Lower lobe of right lung (tissue), 2 donors: ENCODE measurements at regions not wholly inside any gene's neighbourhood (a gene's known extent, or its start where the extent isn't known, plus 50 kb on each side); places are given as distances from the start of the nearest gene placed in this dataset.
"Not testable (repeated sequence)": the region's sequence is repeated elsewhere in the genome, so short reads cannot be mapped to it uniquely, and the experiment has no call there.

Experiments used
- ATAC-seq, 2 donors: fragments of 200-7000 bp; cut with Tn5 transposase; one replicate each; pipeline ENCODE4 v1.9.1; 2020 to 2022; ENCODE audit warnings: mild to moderate bottlenecking in 2 of 2, moderate library complexity in 2 of 2
- DNase-seq: peaks from one replicate; pipeline ENCODE4 v3.0.0-alpha.2; 2020
- H3K27ac ChIP-seq: fragments of 200-600 bp; one replicate; pipeline ENCODE4 v1.8.0; 2022
- H3K27me3 ChIP-seq: fragments of 200-600 bp; one replicate; pipeline ENCODE4 v1.8.0; 2022; ENCODE audit warnings: low read depth
- H3K36me3 ChIP-seq: fragments of 200-600 bp; one replicate; pipeline ENCODE4 v1.8.0; 2022; ENCODE audit warnings: mild to moderate bottlenecking
- H3K4me1 ChIP-seq: fragments of 200-600 bp; one replicate; pipeline ENCODE4 v1.8.0; 2022
- H3K4me3 ChIP-seq: fragments of 200-600 bp; one replicate; pipeline ENCODE4 v1.8.0; 2022; ENCODE audit warnings: mild to moderate bottlenecking
- H3K9me3 ChIP-seq: fragments of 200-600 bp; one replicate; pipeline ENCODE4 v1.8.0; 2022
- intact Hi-C: fragments of 100-400 bp; cut with DNase I; formaldehyde crosslinking; loops from one replicate; pipeline ENCODE4 v1.11.0; 2022
- TF ChIP-seq, protein P1 (sequence below): fragments of 200-600 bp; IDR thresholded peaks from one replicate; pipeline ENCODE4 v1.8.0; 2022; ENCODE audit warnings: antibody characterized with exemption, mild to moderate bottlenecking
- donor health status: DM: no; HTN: yes; CAD: no; lungs with severe emphysema.

DNA sequence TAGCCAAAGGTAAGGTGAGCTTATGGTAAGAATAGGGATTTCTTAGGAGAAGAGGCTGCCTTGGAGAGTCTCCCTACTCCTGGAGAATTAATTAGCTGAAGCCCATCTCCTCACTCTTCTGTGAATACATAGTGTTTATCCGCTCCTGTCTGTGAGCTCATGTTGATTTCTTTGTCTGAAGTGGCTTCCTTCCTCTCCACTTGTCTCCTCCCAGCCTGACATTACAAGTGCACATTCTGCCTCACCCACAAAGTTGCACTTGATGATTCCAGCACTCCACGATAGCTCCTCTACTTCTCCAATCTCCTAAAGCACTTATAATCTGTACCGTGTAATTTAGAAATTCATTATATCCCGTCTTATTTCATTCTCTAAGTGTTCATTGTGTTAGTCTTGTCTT lies 287.2 kb downstream of the QKI start:
- no peak overlapping the region for H3K4me3 ChIP-seq
- no peaks in the 10 kb centered on the region for H3K36me3 ChIP-seq
- no peaks in the 10 kb centered on the region for H3K27me3 ChIP-seq
- H3K9me3 ChIP-seq = no peaks in the 10 kb centered on the region
- TF ChIP-seq, protein P1, sequence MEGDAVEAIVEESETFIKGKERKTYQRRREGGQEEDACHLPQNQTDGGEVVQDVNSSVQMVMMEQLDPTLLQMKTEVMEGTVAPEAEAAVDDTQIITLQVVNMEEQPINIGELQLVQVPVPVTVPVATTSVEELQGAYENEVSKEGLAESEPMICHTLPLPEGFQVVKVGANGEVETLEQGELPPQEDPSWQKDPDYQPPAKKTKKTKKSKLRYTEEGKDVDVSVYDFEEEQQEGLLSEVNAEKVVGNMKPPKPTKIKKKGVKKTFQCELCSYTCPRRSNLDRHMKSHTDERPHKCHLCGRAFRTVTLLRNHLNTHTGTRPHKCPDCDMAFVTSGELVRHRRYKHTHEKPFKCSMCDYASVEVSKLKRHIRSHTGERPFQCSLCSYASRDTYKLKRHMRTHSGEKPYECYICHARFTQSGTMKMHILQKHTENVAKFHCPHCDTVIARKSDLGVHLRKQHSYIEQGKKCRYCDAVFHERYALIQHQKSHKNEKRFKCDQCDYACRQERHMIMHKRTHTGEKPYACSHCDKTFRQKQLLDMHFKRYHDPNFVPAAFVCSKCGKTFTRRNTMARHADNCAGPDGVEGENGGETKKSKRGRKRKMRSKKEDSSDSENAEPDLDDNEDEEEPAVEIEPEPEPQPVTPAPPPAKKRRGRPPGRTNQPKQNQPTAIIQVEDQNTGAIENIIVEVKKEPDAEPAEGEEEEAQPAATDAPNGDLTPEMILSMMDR = no peak
- peak; percentile 67 to 82 for ATAC-seq
- peaks cover 24% of the 10 kb centered on the region for H3K4me1 ChIP-seq
- intact Hi-C loops = no loop called here
- DNase-seq = no peak
- H3K27ac ChIP-seq = peak overlapping the region; percentile 58

DNA sequence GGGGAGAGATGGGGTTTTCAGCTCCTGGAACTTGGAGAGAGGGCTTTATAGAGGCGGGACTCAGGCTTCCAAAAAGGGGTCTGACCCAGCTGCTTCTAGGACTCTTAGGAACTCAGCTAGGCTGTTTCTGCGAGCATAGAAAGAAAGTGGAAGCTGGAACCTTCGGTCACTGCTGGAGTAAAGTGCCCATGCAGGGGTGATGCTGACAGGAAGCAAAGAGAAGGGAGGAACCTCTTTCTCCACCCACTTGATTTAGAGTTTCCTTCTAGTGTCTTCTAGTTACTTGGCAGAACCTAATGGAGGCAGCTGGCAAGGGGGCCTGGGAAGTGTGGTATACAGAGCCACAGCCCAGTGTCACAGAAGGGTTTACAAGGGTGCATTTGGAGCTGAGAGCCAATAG lies 283.6 kb downstream of the QKI start:
- peak in 1 of 2 donors; percentile 9 for ATAC-seq
- Histone ChIP-seq H3K27ac (no peak overlapping the region), H3K9me3 (no peaks in the 10 kb centered on the region), H3K4me1 (peaks cover 19% of the 10 kb centered on the region), H3K27me3 (no peaks in the 10 kb centered on the region), H3K36me3 (no peaks in the 10 kb centered on the region), H3K4me3 (no peak overlapping the region)
- TF ChIP-seq, protein P1 = no peak
- no peak for DNase-seq
- intact Hi-C loops = no loop called here

- DNase-seq, intact Hi-C loops: not testable (repeated sequence)
- peak; percentile 46 to 61 for ATAC-seq
Measured at GRCh38 chr6:163696311-163696710, 281.8 kb downstream of the QKI start.

GRCh38 chr6:163695414-163695864 lies 280.9 kb downstream of the QKI start:
- peak in 1 of 2 donors; percentile 54 for ATAC-seq
- H3K27ac ChIP-seq = no peak overlapping the region
- no peaks in the 10 kb centered on the region for H3K27me3 ChIP-seq
- H3K36me3 ChIP-seq = no peaks in the 10 kb centered on the region
- no peak overlapping the region for H3K4me3 ChIP-seq
- TF ChIP-seq, protein P1 = no peak
- no peaks in the 10 kb centered on the region for H3K4me1 ChIP-seq
- intact Hi-C loops = no loop called here
- H3K9me3 ChIP-seq = no peaks in the 10 kb centered on the region
- DNase-seq = no peak

More at GRCh38 chr6:163696311-163696710, 281.8 kb downstream of the QKI start:
- not testable (repeated sequence) for H3K9me3 ChIP-seq, H3K27me3 ChIP-seq, H3K27ac ChIP-seq, H3K4me3 ChIP-seq, H3K36me3 ChIP-seq, H3K4me1 ChIP-seq

DNA sequence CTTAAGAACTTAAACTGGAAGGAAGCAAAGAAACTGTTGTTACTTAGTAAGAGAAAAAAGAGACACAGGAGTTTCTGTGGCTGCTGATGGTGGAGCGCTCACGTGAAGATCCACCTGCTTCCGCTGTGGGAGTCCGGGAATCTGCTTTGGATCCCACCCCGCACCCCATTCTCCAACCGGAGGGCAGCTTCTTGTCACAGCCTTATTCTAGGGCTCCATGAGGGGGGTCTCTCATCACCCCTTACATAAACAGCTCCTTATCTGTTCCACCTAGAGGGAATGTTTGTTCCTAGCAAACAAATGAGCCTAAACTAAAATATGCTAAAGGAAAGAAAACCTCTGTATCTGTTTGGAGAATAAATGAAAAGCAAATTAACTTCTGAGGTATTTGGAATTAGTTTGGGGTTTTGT lies 280.5 kb downstream of the QKI start:
- Histone ChIP-seq H3K4me1 (no peaks in the 10 kb centered on the region), H3K27ac (no peak overlapping the region), H3K9me3 (no peaks in the 10 kb centered on the region), H3K4me3 (no peak overlapping the region), H3K36me3 (no peaks in the 10 kb centered on the region), H3K27me3 (no peaks in the 10 kb centered on the region)
- DNase-seq (no peak), ATAC-seq (peak in 1 of 2 donors; percentile 39)
- intact Hi-C loops = no loop called here
- TF ChIP-seq, protein P1 = no peak

GRCh38 chr6:163694072-163694471 lies 279.6 kb downstream of the QKI start:
- peak in 1 of 2 donors; percentile 37 for ATAC-seq
- Histone ChIP-seq H3K27ac (no peak overlapping the region), H3K9me3 (no peaks in the 10 kb centered on the region), H3K36me3 (no peaks in the 10 kb centered on the region), H3K27me3 (no peaks in the 10 kb centered on the region), H3K4me1 (no peaks in the 10 kb centered on the region), H3K4me3 (no peak overlapping the region)
- TF ChIP-seq, protein P1 = no peak
- DNase-seq = no peak
- intact Hi-C loops = no loop called here
